Activated CD4-positive, alpha-beta memory T cell treated with anti-CD3 and anti-CD28 coated beads, Interleukin-2, amount 10 ng/mL, durations not matched to agents 7 days and 5 days (primary cell): ENCODE measurements at regions not wholly inside any gene's neighbourhood (a gene's known extent, or its start where the extent isn't known, plus 50 kb on each side); places are given as distances from the start of the nearest gene placed in this dataset.

ENCODE experiments used
- CTCF ChIA-PET: fragments of 350-600 bp; sonication (Branson Sonifier 250); formaldehyde crosslinking; loops from one replicate; lab custom pipeline; 2021; ENCODE audit warnings: antibody characterized with exemption, inconsistent platforms; lab: Charles Lee
- POLR2A ChIA-PET: fragments of 350-600 bp; sonication (Branson Sonifier 250); formaldehyde crosslinking; loops from one replicate; lab custom pipeline; 2021; ENCODE audit warnings: antibody characterized with exemption; lab: Charles Lee
- DNase-seq: peaks from one replicate; pipeline ENCODE4 v3.0.0-alpha.2; 2020
- H3K27ac Mint-ChIP-seq: one replicate; pipeline ENCODE4 v1.8.0; 2021; ENCODE audit warnings: mild to moderate bottlenecking, mixed read lengths
- H3K27me3 Mint-ChIP-seq: one replicate; pipeline ENCODE4 v1.8.0; 2021; ENCODE audit warnings: mixed read lengths
- H3K36me3 Mint-ChIP-seq: one replicate; pipeline ENCODE4 v1.8.0; 2021; ENCODE audit warnings: low read depth, mixed read lengths
- H3K4me1 Mint-ChIP-seq: one replicate; pipeline ENCODE4 v1.8.0; 2021; ENCODE audit warnings: mixed read lengths
- H3K4me3 Mint-ChIP-seq: one replicate; pipeline ENCODE4 v1.8.0; 2021; ENCODE audit warnings: mild to moderate bottlenecking, mixed read lengths
- H3K9me3 Mint-ChIP-seq: one replicate; pipeline ENCODE4 v1.8.0; 2021; ENCODE audit warnings: mixed read lengths

DNA sequence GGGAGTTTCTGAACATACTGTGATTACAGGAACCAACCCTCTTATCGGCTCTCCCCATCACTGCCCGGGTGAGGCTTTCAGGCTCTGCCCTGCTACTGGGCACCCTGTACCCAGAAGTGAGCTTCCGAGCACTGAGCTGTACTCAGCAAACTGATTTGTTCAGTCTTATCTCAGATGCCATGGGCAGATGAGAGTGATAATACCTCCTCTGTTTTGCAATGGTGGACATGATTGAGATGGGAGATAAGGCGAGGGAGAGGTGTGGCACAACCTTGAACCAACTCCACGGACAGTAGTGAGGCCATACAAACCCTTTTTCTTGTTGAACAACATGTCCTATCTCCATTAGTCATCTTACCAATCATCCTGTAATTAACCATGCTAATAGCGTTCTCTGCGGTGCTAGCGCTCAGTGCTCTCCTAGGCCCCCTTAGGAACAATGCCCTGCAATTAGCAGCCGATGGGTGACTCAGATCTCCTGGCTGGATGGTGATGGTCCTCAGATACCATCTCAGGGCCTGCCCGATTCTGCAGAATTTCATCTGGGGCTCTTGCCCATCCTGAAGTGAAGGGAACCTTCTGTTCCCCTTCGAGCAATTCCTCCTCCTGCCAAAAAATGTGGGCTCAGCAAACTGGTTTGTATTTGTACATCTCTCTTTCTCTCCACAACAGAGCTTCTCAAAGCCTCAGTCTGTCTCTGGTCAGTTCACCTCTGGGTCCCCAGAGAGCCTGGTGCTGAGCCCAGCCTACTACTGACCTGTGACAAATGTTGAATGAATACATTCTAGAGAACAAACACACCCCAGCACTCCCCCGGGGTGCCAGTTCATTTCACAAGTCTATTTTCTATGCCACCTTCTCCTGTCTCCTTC lies 139.3 kb upstream of the IRX3 start:
- no peaks in the 10 kb centered on the region for H3K9me3 Mint-ChIP-seq
- no peak overlapping the region for H3K4me3 Mint-ChIP-seq
- peaks cover 3% of the 10 kb centered on the region for H3K4me1 Mint-ChIP-seq
- no peak overlapping the region for H3K27ac Mint-ChIP-seq
- CTCF ChIA-PET = no interaction called here
- H3K36me3 Mint-ChIP-seq = no peaks in the 10 kb centered on the region
- peaks cover 17% of the 10 kb centered on the region for H3K27me3 Mint-ChIP-seq
- DNase-seq = no peak
- POLR2A ChIA-PET = no interaction called here

GRCh38 chr16:54425068-54425467 lies 138.5 kb upstream of the IRX3 start:
- DNase-seq = no peak
- Mint-ChIP-seq H3K9me3 (no peaks in the 10 kb centered on the region), H3K27me3 (peaks cover 11% of the 10 kb centered on the region), H3K27ac (no peak overlapping the region), H3K4me3 (no peak overlapping the region), H3K36me3 (no peaks in the 10 kb centered on the region), H3K4me1 (no peaks in the 10 kb centered on the region)
- POLR2A ChIA-PET = no interaction called here
- CTCF ChIA-PET = no interaction called here

DNA sequence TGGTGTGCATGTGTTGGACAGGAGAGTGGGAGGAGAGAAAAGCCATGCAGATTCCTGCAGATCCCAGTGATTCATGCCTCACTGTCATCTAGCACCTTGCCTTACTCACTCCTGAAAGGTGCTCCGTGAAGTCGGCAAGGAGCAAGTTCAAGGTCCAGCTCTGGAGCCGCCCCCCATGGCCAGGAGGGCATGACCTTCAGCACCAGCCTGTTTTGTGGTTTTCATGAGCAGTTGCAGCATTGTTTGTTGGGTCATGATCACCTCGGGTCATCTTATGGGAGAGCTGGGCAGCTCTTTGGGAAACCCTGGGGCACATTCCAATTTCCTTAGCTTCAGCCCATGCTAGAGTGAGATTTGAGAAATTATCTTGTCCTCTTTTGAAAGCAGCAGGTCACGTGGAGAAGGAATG lies 137.5 kb upstream of the IRX3 start:
- ChIA-PET CTCF (no interaction called here), POLR2A (interaction anchor here (0.6 kb wide), 1 partner anchor 64 kb away, joined by 3 read pairs; no protein-coding TSS in a partner anchor)
- Mint-ChIP-seq H3K4me3 (no peak overlapping the region), H3K27ac (no peak overlapping the region), H3K36me3 (no peaks in the 10 kb centered on the region), H3K27me3 (peaks cover 6% of the 10 kb centered on the region), H3K9me3 (no peaks in the 10 kb centered on the region), H3K4me1 (no peaks in the 10 kb centered on the region)
- no peak for DNase-seq

- Mint-ChIP-seq H3K36me3 (no peaks in the 10 kb centered on the region), H3K9me3 (no peaks in the 10 kb centered on the region), H3K4me1 (no peaks in the 10 kb centered on the region), H3K27me3 (no peaks in the 10 kb centered on the region), H3K27ac (no peak overlapping the region), H3K4me3 (no peak overlapping the region)
- DNase-seq = no peak
- CTCF ChIA-PET = no interaction called here
- POLR2A ChIA-PET = no interaction called here
These were observed 136.0 kb upstream of the IRX3 start for GRCh38 chr16:54422569-54422978.

DNA sequence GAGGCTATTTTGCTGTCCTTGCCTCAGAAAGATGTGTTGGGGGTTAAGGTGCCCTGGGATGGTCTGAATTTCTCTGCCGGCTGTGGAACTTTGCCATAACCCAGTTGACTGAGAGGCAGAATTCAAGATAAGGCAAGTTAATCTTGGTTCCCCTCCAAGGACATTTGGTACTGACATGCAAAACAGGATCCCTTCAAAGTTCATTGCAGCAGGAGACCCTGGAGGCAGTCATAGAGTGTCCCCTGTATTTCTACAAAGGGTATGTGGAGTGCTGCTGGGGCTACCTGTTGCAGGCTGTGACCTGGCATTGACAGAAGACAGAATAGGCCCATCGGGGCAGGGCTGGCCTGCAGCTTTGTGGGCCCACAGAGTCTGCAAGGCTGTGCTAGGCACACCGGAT lies 135.6 kb upstream of the IRX3 start:
- H3K9me3 Mint-ChIP-seq = no peaks in the 10 kb centered on the region
- H3K36me3 Mint-ChIP-seq = no peaks in the 10 kb centered on the region
- H3K27ac Mint-ChIP-seq = no peak overlapping the region
- ChIA-PET CTCF (no interaction called here), POLR2A (no interaction called here)
- H3K4me3 Mint-ChIP-seq = no peak overlapping the region
- H3K4me1 Mint-ChIP-seq = no peaks in the 10 kb centered on the region
- no peaks in the 10 kb centered on the region for H3K27me3 Mint-ChIP-seq
- DNase-seq = no peak

DNA sequence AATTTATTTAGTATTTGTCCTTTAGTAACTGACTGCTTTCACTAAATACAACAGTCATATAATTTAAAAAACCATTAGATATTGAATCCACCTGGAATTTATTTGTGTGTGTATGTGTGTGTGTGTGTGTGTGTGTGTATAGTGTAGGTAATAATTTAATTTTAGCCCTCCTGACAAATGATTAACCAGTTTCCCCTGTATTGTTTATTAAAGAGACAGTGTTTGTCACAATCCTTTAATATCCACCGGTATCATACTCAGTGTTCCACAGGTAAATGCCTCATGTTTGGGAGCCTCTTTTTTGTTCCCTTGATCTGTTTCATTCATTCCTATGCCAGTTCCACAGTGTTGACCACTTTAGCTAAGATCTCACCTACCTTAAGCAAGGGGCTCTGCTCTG lies 134.6 kb upstream of the IRX3 start:
- no peak overlapping the region for H3K27ac Mint-ChIP-seq
- H3K4me3 Mint-ChIP-seq = no peak overlapping the region
- CTCF ChIA-PET = no interaction called here
- POLR2A ChIA-PET = no interaction called here
- DNase-seq = no peak
- H3K36me3 Mint-ChIP-seq = no peaks in the 10 kb centered on the region
- H3K27me3 Mint-ChIP-seq = no peaks in the 10 kb centered on the region
- no peaks in the 10 kb centered on the region for H3K9me3 Mint-ChIP-seq
- no peaks in the 10 kb centered on the region for H3K4me1 Mint-ChIP-seq

DNA sequence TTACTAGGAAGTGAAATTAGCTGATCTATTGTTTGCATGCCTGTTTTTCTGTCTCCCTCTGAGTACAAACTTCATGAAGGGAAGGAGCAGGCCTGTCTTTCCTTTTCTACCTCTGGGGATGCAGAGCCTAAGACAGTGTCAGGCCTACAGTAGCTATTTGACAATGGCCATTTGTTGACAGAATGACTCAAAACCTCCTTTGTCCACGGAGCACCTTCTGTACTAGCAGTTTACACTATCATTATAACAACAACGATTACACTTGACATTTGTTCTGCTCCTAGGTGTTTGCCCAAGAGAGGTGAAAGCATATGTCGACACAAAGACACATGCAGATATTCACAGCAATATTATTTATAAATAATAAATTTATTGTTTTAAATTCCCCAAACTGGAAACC lies 132.3 kb upstream of the IRX3 start:
- Mint-ChIP-seq H3K4me1 (no peaks in the 10 kb centered on the region), H3K27ac (no peak overlapping the region), H3K4me3 (no peak overlapping the region), H3K27me3 (no peaks in the 10 kb centered on the region), H3K9me3 (no peaks in the 10 kb centered on the region), H3K36me3 (no peaks in the 10 kb centered on the region)
- DNase-seq = no peak
- POLR2A ChIA-PET = no interaction called here
- CTCF ChIA-PET = no interaction called here

DNA sequence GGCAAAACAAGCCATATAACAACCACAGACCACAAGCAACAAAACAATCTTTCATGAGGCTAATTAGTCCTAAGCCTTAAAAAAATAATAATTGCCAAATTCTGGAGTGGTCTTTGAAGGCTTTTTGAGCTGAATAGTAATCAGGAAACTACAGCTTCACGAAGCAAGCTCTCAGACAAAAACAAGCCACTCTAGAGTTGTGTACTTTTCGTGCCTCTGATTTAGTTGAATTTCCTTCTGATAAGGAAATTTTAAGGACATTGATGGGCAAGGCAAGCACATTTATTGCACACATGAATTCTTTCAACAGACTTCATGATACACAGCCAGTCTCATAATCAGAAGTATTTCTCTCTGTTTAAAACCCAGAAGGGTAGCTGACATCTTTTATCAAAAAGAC lies 130.8 kb upstream of the IRX3 start:
- H3K36me3 Mint-ChIP-seq = no peaks in the 10 kb centered on the region
- ChIA-PET CTCF (no interaction called here), POLR2A (no interaction called here)
- DNase-seq = no peak
- H3K9me3 Mint-ChIP-seq = no peaks in the 10 kb centered on the region
- H3K27me3 Mint-ChIP-seq = no peaks in the 10 kb centered on the region
- no peak overlapping the region for H3K27ac Mint-ChIP-seq
- H3K4me3 Mint-ChIP-seq = no peak overlapping the region
- no peaks in the 10 kb centered on the region for H3K4me1 Mint-ChIP-seq

GRCh38 chr16:54414671-54415070 lies 128.1 kb upstream of the IRX3 start:
- POLR2A ChIA-PET = no interaction called here
- H3K4me3 Mint-ChIP-seq = no peak overlapping the region

DNA sequence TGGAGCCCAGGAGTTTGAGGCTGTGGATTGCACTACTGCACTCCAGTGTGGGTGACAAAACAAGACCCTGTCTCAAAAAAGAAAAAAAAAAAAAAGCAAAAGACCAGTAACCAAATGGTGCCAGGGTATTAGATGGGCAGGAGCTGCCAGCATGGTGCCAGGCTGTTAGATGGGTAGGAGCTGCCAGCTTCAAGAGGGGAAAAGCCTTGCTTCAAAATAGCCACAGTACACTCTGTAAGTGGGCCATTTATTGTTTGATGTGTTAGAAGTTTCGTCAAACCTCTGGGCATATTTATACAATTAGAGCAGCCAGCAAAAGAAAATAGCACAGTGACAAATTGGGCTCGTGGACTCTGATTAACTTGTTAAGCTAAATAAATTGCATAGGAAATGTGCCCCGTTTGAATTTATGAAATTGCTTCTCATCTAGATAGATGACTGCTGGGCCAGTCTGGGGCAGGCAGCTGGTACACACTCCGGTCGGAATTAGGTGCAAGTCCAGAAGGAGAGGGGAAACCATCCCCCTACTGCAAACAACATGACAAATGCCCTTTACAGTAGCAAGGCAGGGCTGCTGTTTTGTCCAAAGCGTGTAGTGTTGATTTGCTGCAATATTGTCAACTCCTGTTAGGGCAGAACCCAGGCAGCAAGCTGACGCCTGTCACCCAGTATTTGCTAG lies 126.3 kb upstream of the IRX3 start:
- CTCF ChIA-PET = no interaction called here
- no peak overlapping the region for H3K4me3 Mint-ChIP-seq
- peaks cover 5% of the 10 kb centered on the region for H3K27me3 Mint-ChIP-seq
- POLR2A ChIA-PET = no interaction called here
- no peak overlapping the region for H3K27ac Mint-ChIP-seq
- H3K9me3 Mint-ChIP-seq = no peaks in the 10 kb centered on the region
- no peaks in the 10 kb centered on the region for H3K36me3 Mint-ChIP-seq
- no peaks in the 10 kb centered on the region for H3K4me1 Mint-ChIP-seq
- DNase-seq = no peak

More at GRCh38 chr16:54414671-54415070, 128.1 kb upstream of the IRX3 start:
- peaks cover 4% of the 10 kb centered on the region for H3K27me3 Mint-ChIP-seq
- H3K36me3 Mint-ChIP-seq = no peaks in the 10 kb centered on the region
- CTCF ChIA-PET = no interaction called here
- H3K9me3 Mint-ChIP-seq = no peaks in the 10 kb centered on the region
- H3K27ac Mint-ChIP-seq = no peak overlapping the region
- H3K4me1 Mint-ChIP-seq = no peaks in the 10 kb centered on the region
- no peak for DNase-seq

DNA sequence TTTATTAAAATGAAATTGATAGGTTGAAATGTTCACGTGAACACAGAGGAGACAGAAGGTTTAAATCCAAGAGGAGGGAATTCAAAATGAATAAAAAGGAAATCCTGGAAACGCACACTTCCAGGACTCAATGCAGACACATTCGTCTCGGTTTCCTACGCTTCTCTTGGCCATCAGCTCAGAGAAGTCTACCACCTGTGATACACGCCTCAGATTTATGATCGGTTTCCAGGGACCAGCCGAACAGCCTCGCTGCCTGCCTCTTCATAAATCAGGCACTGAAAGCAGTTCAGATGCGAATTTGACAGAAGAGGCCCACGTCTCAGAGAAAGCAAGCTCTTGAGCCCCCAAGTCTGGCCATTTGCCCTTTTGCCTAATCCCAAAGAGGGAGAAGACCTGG lies 125.5 kb upstream of the IRX3 start:
- Mint-ChIP-seq H3K9me3 (no peaks in the 10 kb centered on the region), H3K4me3 (no peak overlapping the region), H3K27ac (no peak overlapping the region), H3K4me1 (no peaks in the 10 kb centered on the region), H3K27me3 (peaks cover 5% of the 10 kb centered on the region), H3K36me3 (no peaks in the 10 kb centered on the region)
- POLR2A ChIA-PET = no interaction called here
- no peak for DNase-seq
- CTCF ChIA-PET = no interaction called here

GRCh38 chr16:54411544-54411943 lies 125.0 kb upstream of the IRX3 start:
- POLR2A ChIA-PET = no interaction called here
- no peaks in the 10 kb centered on the region for H3K9me3 Mint-ChIP-seq
- CTCF ChIA-PET = no interaction called here
- H3K4me1 Mint-ChIP-seq = no peaks in the 10 kb centered on the region
- DNase-seq = no peak
- no peak overlapping the region for H3K27ac Mint-ChIP-seq
- peaks cover 5% of the 10 kb centered on the region for H3K27me3 Mint-ChIP-seq
- H3K36me3 Mint-ChIP-seq = no peaks in the 10 kb centered on the region
- no peak overlapping the region for H3K4me3 Mint-ChIP-seq

DNA sequence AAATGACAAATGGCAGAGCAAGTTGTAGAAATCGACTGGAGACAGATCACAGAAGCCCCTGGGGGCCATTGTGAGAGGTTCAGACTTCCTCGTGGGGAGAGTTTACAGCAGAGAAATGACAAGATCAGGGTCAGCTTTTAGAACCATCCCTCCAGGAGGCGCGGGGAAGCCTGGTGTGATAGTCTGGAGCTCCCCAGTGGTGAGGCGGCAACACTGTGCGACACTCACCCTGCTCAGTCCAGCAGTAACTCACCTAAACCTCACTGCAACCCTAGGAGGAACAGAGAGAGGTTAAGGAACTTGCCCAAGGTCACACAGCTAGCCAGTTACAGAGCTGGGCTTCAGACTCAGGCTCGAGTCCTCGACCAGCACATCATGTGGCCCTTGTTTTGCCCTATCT lies 123.4 kb upstream of the IRX3 start:
- no peak overlapping the region for H3K27ac Mint-ChIP-seq
- no peak overlapping the region for H3K4me3 Mint-ChIP-seq
- ChIA-PET CTCF (no interaction called here), POLR2A (no interaction called here)
- no peaks in the 10 kb centered on the region for H3K9me3 Mint-ChIP-seq
- no peaks in the 10 kb centered on the region for H3K36me3 Mint-ChIP-seq
- no peak for DNase-seq
- H3K27me3 Mint-ChIP-seq = peaks cover 5% of the 10 kb centered on the region
- no peaks in the 10 kb centered on the region for H3K4me1 Mint-ChIP-seq

- ChIA-PET CTCF (no interaction called here), POLR2A (no interaction called here)
- H3K4me3 Mint-ChIP-seq = no peak overlapping the region
- H3K9me3 Mint-ChIP-seq = no peaks in the 10 kb centered on the region
- H3K27ac Mint-ChIP-seq = no peak overlapping the region
- peaks cover 5% of the 10 kb centered on the region for H3K27me3 Mint-ChIP-seq
- no peak for DNase-seq
- H3K36me3 Mint-ChIP-seq = no peaks in the 10 kb centered on the region
- no peaks in the 10 kb centered on the region for H3K4me1 Mint-ChIP-seq
These were observed 121.0 kb upstream of the IRX3 start for GRCh38 chr16:54407596-54407995.
